GM10266 (cell line): ENCODE measurements at regions not wholly inside any gene's neighbourhood (a gene's known extent, or its start where the extent isn't known, plus 50 kb on each side); places are given as distances from the start of the nearest gene placed in this dataset.

Experiments used
- DNase-seq: peaks from one replicate; pipeline ENCODE4 v3.0.0; 2012; ENCODE audit errors: extremely low spot score
- CTCF ChIP-seq: IDR thresholded peaks from 2 replicates; pipeline ENCODE4 v1.5.1; 2012; ENCODE audit warnings: mild to moderate bottlenecking, low read depth; ENCODE audit not compliant: control insufficient read depth, insufficient read depth; ENCODE audit errors: missing control alignments

- no peak for TF ChIP-seq CTCF
- no peak for DNase-seq
These were observed 349.6 kb downstream of the ZIC1 start for GRCh38 chr3:147758771-147759170.

- TF ChIP-seq CTCF = no peak
- DNase-seq = no peak
These were observed 350.9 kb downstream of the ZIC1 start for GRCh38 chr3:147760085-147760484.

GRCh38 chr3:147760941-147761340 is 351.8 kb downstream of the ZIC1 start:
- DNase-seq = no peak
- TF ChIP-seq CTCF = no peak

GRCh38 chr3:147773116-147773630 is 364.0 kb downstream of the ZIC1 start:
- TF ChIP-seq CTCF = no peak
- DNase-seq = no peak

- TF ChIP-seq CTCF = no peak
- DNase-seq = no peak
These were observed 366.2 kb downstream of the ZIC1 start for GRCh38 chr3:147775411-147775810.

- DNase-seq = no peak
- TF ChIP-seq CTCF = no peak
These were observed 366.8 kb downstream of the ZIC1 start for GRCh38 chr3:147775816-147776530.

GRCh38 chr3:147793841-147794240 is 384.7 kb downstream of the ZIC1 start:
- DNase-seq = no peak

More at GRCh38 chr3:147793841-147794240, 384.7 kb downstream of the ZIC1 start:
- TF ChIP-seq CTCF = no peak
